HG03039 (cell line): ENCODE measurements at regions not wholly inside any gene's neighbourhood (a gene's known extent, or its start where the extent isn't known, plus 50 kb on each side); places are given as distances from the start of the nearest gene placed in this dataset.

Experiments used
- ATAC-seq: cut with Tn5 transposase; IDR thresholded peaks from one replicate; pipeline ENCODE4 v1.9.1; 2021; ENCODE audit warnings: mild to moderate bottlenecking, moderate library complexity; ENCODE audit not compliant: unreplicated experiment

DNA sequence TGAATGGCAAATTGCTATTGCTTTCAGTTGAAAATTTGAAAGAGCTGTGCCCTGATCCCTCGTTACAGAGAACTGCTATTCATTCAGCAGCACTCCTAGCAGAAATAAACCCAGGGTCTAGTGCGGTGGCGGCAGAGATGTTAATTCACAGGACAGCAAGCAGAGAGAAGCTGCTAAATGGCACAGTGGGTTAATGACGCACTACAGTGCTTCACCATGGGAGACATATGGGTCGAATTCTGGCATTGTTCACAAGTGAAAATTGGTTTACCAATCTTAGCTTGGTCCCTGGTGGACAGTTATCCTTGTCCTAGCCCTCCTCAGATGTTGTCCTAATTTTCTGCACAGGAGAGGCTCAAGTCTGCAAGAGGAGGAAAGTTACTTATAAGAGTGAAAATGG, 807.4 kb downstream of the TLE1 start:
- no peak for ATAC-seq

DNA sequence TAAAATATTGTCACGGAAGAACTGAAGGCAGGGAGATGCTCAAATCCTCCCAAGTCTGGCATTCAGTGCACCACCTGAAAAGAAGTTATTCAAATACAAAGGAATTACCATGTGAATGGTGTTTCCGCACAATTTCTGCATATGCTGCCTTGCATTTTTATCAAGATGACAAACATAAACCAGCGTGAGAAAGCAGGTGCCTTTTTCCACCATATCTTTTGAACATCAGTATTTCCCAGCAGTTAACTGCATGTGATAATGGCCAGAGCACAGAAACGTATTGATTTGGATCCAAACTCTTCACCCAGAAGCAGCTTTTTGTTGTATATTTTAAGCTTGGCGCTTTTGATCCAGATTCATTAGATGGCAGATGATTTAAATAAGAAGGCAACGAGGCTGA, 808.0 kb downstream of the TLE1 start:
- no peak for ATAC-seq

DNA sequence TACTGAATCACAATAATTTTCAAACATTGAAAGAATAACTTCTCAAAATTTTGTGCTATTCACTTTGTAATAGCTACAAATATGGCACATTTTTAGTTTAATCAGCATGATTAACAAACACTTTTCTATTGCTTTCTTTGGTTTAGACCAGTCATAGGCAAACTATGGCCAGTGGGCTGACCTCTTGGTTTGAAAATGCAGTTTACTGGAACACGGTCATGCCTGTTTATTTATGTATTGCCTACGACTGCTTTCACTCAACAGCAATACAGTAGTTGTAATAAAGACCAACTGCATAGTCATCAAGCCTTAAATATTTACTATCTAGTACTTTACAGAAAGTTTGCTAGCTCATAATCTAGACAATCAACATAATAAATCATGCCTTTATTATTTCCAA, 810.8 kb downstream of the TLE1 start:
- ATAC-seq: no peak

- no peak for ATAC-seq
These were observed 813.4 kb downstream of the TLE1 start for GRCh38 chr9:80875947-80876346.

GRCh38 chr9:80874276-80874675, 815.1 kb downstream of the TLE1 start:
- ATAC-seq: no peak

DNA sequence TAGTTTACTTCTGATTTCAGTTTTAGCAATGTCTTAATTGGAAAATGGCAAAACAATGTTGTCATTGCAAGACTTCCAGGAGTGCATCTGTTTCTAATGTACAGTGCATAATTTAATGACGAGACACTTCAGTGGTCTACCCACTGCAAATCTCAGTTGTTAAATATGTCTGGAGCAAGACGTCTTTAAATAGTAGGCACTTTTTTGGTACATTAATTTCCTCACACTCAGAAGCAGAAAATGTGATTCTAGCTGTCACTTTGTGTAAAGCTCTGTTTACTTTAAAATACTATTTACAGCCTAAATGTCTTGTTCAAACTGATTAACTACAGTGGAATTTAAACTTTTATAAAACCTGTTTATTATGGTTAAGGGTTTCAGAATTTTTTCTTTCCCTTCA, 815.5 kb downstream of the TLE1 start:
- ATAC-seq: no peak

- no peak for ATAC-seq
These were observed 817.8 kb downstream of the TLE1 start for GRCh38 chr9:80871596-80871995.

- ATAC-seq: no peak
These were observed 821.6 kb downstream of the TLE1 start for GRCh38 chr9:80867731-80868130.

DNA sequence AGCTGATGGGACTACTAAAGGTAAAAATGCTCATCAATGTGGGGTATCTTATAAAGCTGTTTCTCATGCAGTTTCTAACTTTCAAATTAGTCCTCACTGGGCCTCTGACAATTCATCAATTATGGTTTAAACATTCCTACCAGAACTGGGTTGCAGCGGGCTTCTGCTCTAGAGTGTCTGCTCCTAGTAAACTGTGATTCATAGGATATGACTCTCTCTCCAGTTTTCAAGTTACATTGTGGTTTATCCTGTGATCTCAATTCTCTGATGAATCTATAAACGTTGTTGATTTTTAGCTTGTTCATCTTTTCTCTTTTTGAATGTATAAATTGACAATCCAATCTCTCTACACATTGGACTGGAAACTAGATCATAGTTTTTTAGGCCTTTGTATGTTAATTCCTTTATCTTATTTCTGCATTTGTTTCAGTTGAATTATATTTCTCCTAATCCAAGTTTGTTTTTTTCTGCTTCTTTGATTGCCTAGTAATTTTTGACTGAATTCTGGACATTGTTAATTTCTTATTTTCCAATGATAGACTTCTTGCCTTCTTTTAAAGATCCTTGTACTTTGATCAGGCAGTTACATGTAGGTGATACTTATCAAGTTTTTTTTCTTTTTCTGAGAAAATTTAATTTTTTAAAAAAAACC, 822.6 kb downstream of the TLE1 start:
- no peak for ATAC-seq

- no peak for ATAC-seq
These were observed 823.2 kb downstream of the TLE1 start for GRCh38 chr9:80866121-80866520.

GRCh38 chr9:80843028-80843427, 846.3 kb downstream of the TLE1 start:
- no peak for ATAC-seq

- no peak for ATAC-seq
These were observed 847.0 kb downstream of the TLE1 start for GRCh38 chr9:80842389-80842788.

- ATAC-seq: no peak
These were observed 847.5 kb downstream of the TLE1 start for GRCh38 chr9:80841888-80842287.

DNA sequence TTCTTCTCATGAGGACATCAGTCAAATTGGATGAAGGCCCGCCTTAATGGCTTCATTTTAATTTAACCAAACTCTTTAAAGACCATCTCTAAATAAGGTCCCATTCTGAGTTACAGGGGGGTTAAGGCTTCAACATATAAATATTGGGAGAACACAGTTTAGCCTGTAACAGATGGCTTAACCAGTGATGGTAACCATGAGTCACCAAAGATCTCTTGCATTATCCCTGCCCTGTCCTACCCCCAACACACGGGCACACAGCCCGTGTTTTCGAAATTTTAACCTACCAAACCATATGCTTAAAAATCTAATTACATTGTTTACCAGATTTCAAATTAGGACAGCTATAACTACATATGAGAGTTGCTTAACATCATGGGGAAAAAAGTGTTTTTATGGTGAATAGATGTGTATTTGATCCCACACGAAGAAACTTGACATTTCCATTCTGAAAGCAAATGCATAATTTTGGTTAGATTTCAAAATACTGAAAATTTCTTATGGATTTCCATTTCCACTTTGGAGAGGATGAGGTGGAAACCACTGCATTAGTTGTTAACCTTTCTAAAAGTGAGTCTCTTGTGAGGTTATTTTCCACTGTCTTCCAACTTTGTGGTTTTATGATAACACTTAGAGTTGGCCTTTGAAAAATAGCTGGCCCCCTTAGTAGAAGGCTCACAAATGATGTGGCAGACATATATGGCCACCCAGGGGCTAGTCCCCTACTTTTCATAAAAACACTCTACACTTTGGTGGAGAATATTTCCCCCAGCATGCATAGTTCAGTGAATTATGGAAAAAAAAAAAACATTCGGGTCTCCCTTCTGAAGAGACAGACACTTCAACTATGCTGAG, 849.3 kb downstream of the TLE1 start:
- ATAC-seq: no peak

GRCh38 chr9:80836013-80836412, 853.3 kb downstream of the TLE1 start:
- no peak for ATAC-seq

DNA sequence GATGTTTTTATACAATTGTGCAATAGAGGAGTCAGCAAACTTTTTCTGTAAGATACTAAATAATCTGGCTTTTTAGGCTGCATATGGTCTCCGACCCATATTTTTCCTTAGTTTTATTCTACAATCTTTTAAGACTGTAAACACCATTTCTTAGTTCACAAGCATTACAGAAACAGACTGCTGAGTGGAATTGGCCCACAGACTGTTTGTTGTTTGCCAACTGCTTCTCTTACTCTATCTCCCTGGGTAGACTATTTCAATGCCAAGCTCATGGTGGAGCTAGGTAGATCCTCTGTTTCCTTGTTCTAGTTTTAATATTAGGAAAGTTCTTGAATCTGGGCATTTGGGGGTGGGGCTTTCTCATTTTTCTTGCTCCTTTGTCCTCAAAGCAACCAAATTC, 857.6 kb downstream of the TLE1 start:
- ATAC-seq: no peak

DNA sequence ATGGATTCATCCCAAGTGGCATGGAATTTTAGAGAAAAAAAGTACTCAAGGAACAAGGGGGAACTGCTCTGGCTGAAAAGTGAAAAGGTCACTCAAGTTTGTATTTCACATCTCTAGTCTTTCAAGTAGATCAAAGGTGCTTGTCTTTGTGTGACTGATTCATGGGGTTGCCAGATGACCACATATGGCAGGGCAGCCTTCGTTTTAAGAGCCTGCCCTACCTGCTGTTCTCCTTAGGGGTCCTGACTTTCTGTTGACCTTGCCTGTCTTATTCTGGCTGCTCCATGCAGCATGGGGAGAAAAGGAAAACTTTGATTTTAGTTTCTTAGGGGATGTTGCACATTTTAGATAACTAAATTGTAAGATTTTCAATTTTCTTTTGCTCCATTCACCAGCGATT, 877.7 kb downstream of the TLE1 start:
- ATAC-seq: no peak

DNA sequence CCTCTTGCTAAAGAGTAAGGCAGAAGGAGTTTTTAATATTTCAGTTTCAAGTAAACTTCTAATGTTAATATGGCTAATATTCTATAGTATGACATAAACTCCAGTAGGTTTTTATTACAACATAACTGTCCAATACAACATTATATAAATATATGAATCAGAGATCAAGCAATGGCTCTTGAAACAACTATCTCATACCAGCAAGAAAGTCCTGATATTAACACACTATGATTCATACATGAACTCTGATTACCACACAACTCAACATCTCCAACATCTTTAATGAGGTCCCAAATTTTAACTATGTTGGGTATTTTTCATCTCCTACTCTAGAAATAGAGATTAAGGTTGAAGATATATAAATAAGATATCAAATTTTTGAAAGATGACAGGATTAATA, 878.3 kb downstream of the TLE1 start:
- ATAC-seq: no peak

GRCh38 chr9:80806671-80807070, 882.7 kb downstream of the TLE1 start:
- ATAC-seq: no peak

DNA sequence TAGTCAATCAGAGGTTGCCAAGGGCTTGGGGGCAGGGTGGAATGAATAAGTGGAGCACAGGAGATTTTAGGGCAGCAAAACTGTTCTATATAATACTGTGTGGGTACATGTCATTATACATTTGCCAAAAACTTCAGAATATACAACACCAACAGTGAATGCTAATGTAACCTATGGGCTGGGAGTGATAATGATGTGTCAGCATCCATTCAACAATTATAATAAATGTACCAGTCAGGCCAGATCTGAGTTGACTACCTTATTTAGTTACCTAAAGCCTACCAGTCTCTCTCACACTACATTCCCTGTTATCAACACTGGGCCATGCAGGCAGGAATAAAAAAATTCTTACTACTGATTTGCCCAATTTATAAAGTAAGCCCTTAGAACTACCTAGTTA, 884.5 kb downstream of the TLE1 start:
- no peak for ATAC-seq

- no peak for ATAC-seq
These were observed 891.3 kb downstream of the TLE1 start for GRCh38 chr9:80797831-80798688.
